HG03060 (cell line): ENCODE measurements at regions not wholly inside any gene's neighbourhood (a gene's known extent, or its start where the extent isn't known, plus 50 kb on each side); places are given as distances from the start of the nearest gene placed in this dataset.
"Not testable (repeated sequence)": the region's sequence is repeated elsewhere in the genome, so short reads cannot be mapped to it uniquely, and the experiment has no call there.

Experiments
- ATAC-seq: cut with Tn5 transposase; IDR thresholded peaks from one replicate; pipeline ENCODE4 v1.9.1; 2021; ENCODE audit warnings: low read depth, moderate number of reproducible peaks; ENCODE audit not compliant: unreplicated experiment

GRCh38 chr5:155113888-155114287 lies 100.3 kb downstream of the KIF4B start:
- ATAC-seq, result no peak

DNA sequence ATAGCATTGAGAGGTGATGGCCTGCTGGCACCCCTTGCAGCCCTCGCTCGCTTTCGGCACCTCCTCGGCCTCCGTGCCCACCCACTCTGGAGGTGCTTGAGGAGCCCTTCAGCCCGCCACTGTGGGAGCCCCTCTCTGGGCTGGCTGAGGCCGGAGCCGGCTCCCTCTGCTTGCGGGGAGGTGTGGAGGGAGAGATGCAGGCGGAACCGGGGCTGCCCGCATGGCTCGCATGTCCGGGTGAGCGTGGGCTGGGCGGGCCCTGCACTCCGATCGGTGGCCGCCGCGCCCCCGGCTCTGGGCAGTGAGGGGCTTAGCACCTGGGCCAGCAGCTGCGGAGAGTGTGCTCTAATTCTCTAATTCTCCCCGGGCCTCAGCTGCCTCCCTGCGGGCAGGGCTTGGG lies 101.1 kb downstream of the KIF4B start:
- ATAC-seq, result no peak

GRCh38 chr5:155116456-155117251 lies 103.1 kb downstream of the KIF4B start:
- ATAC-seq, result no peak

- ATAC-seq, result no peak
These were observed 112.1 kb downstream of the KIF4B start for GRCh38 chr5:155125551-155126095.

DNA sequence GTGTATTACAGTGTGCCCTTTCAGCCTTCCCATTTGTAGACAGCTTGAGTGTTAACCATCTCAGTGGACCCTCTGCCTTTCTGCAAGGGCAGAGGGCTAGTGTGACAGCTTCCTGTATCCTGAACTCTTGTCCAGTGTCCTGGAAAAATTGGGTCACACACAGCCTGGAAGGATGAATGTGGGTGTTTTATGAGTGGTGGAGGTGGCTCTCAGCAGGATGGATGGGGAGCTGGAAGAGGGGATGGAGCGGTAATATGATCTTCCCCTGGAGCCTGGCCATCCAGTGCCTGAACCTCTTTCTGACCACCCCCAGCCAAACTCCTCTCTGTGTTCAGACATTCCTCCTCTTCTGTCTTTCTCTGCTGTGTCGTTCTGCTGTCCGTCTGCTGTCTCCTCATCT lies 113.0 kb downstream of the KIF4B start:
- ATAC-seq, result no peak

DNA sequence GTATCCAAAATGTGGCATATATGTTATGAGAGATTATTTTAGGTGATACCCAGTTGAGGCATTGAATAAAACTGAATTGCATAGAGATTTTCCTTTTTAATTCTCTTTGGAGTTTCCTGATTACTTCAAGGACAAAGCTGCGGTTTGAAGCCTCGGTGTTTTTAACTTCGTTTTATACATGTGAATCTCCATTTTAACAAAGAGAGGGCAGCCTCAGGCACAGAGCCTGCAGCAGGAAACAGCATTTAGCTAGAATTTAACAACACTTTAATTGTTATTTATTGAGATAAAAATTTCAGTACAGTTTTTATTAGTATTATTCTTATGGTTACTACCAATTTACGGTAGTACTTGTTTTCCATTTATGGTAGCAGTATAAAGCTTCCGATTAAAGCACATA lies 114.0 kb downstream of the KIF4B start:
- ATAC-seq, result no peak

- no peak for ATAC-seq
These were observed 115.4 kb downstream of the KIF4B start for GRCh38 chr5:155128786-155129512.

DNA sequence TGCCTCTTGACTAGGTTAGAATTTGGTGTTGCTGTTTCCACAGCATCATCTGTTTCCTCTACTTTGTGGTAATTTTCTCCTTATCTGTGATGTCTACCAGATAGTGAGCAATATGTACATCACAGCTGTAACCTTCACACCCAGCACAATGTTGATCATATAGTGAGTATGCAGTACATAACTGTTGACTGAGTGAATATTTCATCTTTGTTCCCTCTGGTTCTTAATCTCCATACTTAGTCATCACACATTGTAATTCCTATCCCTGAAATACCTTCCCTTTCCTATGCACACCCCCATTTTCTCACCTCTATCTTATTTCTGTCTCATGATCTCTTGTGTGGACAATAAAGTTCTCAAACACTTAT lies 115.9 kb downstream of the KIF4B start:
- no peak for ATAC-seq

DNA sequence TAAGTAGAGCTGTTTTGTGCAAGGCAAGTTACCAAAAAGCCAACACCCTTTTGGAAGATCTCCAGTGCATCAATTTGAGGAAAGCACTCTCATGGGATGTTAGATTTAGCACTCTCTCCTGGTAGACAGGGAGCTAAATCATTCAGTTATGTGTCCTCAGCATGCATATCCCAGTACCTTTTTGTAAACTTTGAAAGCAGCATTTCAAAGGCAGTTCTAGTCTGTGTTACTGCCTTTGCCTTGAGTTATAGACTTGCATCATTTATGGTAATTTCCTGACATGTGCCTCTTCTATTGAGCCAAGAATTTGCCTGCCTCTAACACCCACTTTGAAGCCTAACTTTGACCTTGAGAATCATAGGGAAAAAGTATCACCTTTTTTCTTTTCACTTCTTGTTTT lies 120.6 kb downstream of the KIF4B start:
- ATAC-seq, result no peak

- no peak for ATAC-seq
These were observed 122.8 kb downstream of the KIF4B start for GRCh38 chr5:155136216-155136850.

GRCh38 chr5:155137683-155138082 lies 124.1 kb downstream of the KIF4B start:
- ATAC-seq, result no peak

DNA sequence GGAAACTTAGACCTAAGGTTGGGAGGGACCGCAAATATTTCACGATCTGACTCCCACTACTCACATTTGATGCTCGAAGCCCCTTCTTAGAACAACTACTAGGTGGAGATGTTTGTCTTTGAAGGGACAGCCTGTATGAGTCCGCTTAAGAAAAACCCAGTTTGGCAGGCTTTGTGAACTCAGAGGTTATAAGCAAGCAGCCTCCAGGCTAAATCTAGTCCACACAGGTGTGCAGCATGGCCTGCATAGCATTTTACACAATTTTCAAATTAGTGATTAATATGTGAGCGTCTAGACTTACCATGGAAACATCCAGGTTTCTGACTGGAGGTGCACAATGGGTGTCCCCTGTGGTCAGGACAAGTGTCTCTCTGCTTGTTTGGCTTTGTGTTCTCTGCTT lies 127.1 kb downstream of the KIF4B start:
- ATAC-seq, result no peak

DNA sequence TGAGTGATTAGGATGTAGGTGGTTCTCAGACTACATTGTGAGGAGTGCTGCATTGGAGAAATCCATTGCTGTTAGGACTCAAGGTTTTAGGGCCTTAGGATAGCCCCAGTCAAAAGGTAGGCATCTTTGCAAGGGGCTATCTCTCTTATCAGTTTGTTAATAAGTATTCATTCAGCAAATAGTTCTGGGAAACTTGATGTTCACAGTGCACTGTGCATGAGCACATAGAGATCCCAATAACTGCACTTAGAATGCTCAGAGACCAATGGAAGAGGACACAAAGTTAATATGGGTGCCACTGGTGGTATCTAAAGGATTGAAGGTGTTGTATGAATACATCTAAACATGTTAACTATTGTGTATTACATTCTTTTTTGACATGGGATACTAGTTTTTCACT lies 131.4 kb downstream of the KIF4B start:
- no peak for ATAC-seq

GRCh38 chr5:155147222-155147621 lies 133.7 kb downstream of the KIF4B start:
- no peak for ATAC-seq

- ATAC-seq, result no peak
These were observed 135.1 kb downstream of the KIF4B start for GRCh38 chr5:155148694-155149093.

DNA sequence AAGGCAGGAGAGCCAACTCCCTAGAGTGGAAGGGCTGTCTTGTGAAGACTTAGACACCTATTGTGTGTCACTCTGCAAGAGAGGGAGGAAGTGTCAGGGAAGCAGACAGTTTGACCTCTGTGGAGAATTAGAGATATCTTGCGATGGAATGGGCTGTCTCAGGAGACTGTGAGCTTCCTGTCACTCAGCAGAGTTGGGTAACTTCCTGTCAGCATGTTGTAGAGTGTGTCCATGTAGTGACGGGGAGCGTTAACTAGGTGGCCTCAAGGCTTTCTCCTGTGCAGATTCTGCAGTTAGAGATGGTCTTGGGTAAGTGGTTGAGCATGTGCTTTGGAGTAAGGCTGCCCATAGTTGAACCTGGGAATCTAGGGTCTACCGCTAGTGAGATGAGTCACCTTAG lies 136.5 kb downstream of the KIF4B start:
- no peak for ATAC-seq

GRCh38 chr5:155154973-155155372 lies 141.4 kb downstream of the KIF4B start:
- ATAC-seq, result no peak

DNA sequence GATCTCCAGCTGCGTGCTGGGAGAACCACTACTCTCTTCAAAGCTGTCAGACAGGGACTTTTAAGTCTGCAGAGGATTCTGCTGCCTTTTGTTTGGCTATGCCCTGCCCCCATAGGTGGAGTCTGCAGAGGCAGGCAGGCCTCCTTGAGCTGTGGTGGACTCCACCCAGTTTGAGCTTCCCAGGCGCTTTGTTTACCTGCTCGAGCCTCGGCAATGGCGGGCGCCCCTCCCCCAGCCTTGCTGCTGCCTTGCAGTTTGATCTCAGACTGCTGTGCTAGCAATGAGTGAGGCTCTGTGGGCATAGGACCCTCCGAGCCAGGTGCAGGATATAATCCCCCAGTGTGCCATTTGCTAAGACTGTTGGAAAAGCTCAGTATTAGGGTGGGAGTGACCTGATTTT lies 149.5 kb downstream of the KIF4B start:
- ATAC-seq, result not testable (repeated sequence)

- no peak for ATAC-seq
These were observed 154.2 kb downstream of the KIF4B start for GRCh38 chr5:155167736-155168135.

DNA sequence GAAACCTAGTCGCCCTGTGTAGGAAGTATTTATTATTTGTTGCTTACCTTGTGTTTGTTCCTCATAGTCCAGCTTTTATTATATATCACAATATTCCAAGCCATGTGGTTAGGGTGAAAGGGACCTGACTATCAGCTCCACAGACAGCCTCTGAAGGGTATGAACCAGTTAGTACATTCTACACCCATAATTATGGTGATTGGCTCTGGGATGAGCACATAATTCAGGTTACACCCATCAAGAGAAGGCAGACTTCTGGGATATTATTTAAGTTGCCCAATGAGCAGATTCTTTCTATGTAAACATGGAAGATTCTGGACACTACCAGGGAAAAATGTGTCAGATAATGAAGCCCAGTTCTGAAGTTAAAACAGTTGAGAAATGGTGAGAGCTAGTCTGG lies 168.0 kb downstream of the KIF4B start:
- no peak for ATAC-seq

- ATAC-seq, result no peak
These were observed 175.9 kb downstream of the KIF4B start for GRCh38 chr5:155189476-155189875.
